IPS-15b (cell line): ENCODE measurements at regions not wholly inside any gene's neighbourhood (a gene's known extent, or its start where the extent isn't known, plus 50 kb on each side); places are given as distances from the start of the nearest gene placed in this dataset.

ENCODE experiments used
- H3K27me3 ChIP-seq: one replicate; pipeline ENCODE4 v1.6.1; 2013; ENCODE audit warnings: low read length; ENCODE audit not compliant: control insufficient read depth, insufficient read depth
- H3K36me3 ChIP-seq: one replicate; pipeline ENCODE4 v1.6.1; 2013; ENCODE audit warnings: low read length; ENCODE audit not compliant: control insufficient read depth, insufficient read depth
- H3K4me1 ChIP-seq: one replicate; pipeline ENCODE4 v1.6.1; 2013; ENCODE audit warnings: mild to moderate bottlenecking, low read length; ENCODE audit not compliant: control insufficient read depth, insufficient read depth
- H3K4me3 ChIP-seq: one replicate; pipeline ENCODE4 v1.5.1; 2013; ENCODE audit warnings: low read depth, low read length
- H3K9ac ChIP-seq: one replicate; pipeline ENCODE4 v1.6.1; 2013; ENCODE audit warnings: low read depth, mild to moderate bottlenecking, low read length
- H3K9me3 ChIP-seq: one replicate; pipeline ENCODE4 v1.6.1; 2013; ENCODE audit warnings: mild to moderate bottlenecking, low read length; ENCODE audit not compliant: control insufficient read depth, insufficient read depth

GRCh38 chr3:124586126-124587052, 143.9 kb upstream of the UMPS start:
- H3K4me1 ChIP-seq, result peaks cover 22% of the 10 kb centered on the region
- no peaks in the 10 kb centered on the region for H3K9me3 ChIP-seq
- H3K9ac ChIP-seq, result no peak overlapping the region
- peak overlapping the region; percentile 65 for H3K4me3 ChIP-seq
- H3K36me3 ChIP-seq, result no peaks in the 10 kb centered on the region
- H3K27me3 ChIP-seq, result peaks cover 51% of the 10 kb centered on the region

GRCh38 chr3:124587053-124587408, 143.2 kb upstream of the UMPS start:
- Histone ChIP-seq H3K36me3 (no peaks in the 10 kb centered on the region), H3K27me3 (peaks cover 51% of the 10 kb centered on the region), H3K4me3 (peak overlapping the region; percentile 65), H3K9ac (no peak overlapping the region), H3K9me3 (no peaks in the 10 kb centered on the region), H3K4me1 (peaks cover 22% of the 10 kb centered on the region)

- Histone ChIP-seq H3K4me1 (peaks cover 22% of the 10 kb centered on the region), H3K9me3 (no peaks in the 10 kb centered on the region), H3K27me3 (peaks cover 49% of the 10 kb centered on the region), H3K4me3 (no peak overlapping the region), H3K36me3 (no peaks in the 10 kb centered on the region), H3K9ac (no peak overlapping the region)
These were observed 142.2 kb upstream of the UMPS start for GRCh38 chr3:124588036-124588435.

- Histone ChIP-seq H3K4me3 (no peak overlapping the region), H3K4me1 (peaks cover 22% of the 10 kb centered on the region), H3K9ac (no peak overlapping the region), H3K27me3 (peaks cover 41% of the 10 kb centered on the region), H3K9me3 (no peaks in the 10 kb centered on the region), H3K36me3 (no peaks in the 10 kb centered on the region)
These were observed 141.5 kb upstream of the UMPS start for GRCh38 chr3:124588794-124589193.

GRCh38 chr3:124591699-124592098, 138.6 kb upstream of the UMPS start:
- Histone ChIP-seq H3K9me3 (no peaks in the 10 kb centered on the region), H3K9ac (no peak overlapping the region), H3K4me1 (peaks cover 8% of the 10 kb centered on the region), H3K36me3 (no peaks in the 10 kb centered on the region), H3K27me3 (peaks cover 14% of the 10 kb centered on the region), H3K4me3 (no peak overlapping the region)

GRCh38 chr3:124592658-124593441, 137.4 kb upstream of the UMPS start:
- H3K9ac ChIP-seq, result no peak overlapping the region

GRCh38 chr3:124593442-124593829, 136.8 kb upstream of the UMPS start:
- Histone ChIP-seq H3K9me3 (no peaks in the 10 kb centered on the region), H3K36me3 (no peaks in the 10 kb centered on the region), H3K9ac (no peak overlapping the region)

More at GRCh38 chr3:124592658-124593441, 137.4 kb upstream of the UMPS start:
- Histone ChIP-seq H3K27me3 (peaks cover 6% of the 10 kb centered on the region), H3K4me1 (no peaks in the 10 kb centered on the region), H3K9me3 (no peaks in the 10 kb centered on the region), H3K36me3 (no peaks in the 10 kb centered on the region), H3K4me3 (no peak overlapping the region)

GRCh38 chr3:124594581-124594980, 135.7 kb upstream of the UMPS start:
- no peaks in the 10 kb centered on the region for H3K9me3 ChIP-seq
- H3K4me1 ChIP-seq, result no peaks in the 10 kb centered on the region
- H3K4me3 ChIP-seq, result no peak overlapping the region
- H3K36me3 ChIP-seq, result no peaks in the 10 kb centered on the region
- H3K9ac ChIP-seq, result no peak overlapping the region
- H3K27me3 ChIP-seq, result no peaks in the 10 kb centered on the region

More at GRCh38 chr3:124593442-124593829, 136.8 kb upstream of the UMPS start:
- Histone ChIP-seq H3K4me3 (no peak overlapping the region), H3K27me3 (peaks cover 2% of the 10 kb centered on the region), H3K4me1 (no peaks in the 10 kb centered on the region)

- no peaks in the 10 kb centered on the region for H3K9me3 ChIP-seq
- H3K4me3 ChIP-seq, result no peak overlapping the region
- H3K9ac ChIP-seq, result no peak overlapping the region
- no peaks in the 10 kb centered on the region for H3K4me1 ChIP-seq
- no peaks in the 10 kb centered on the region for H3K36me3 ChIP-seq
- no peaks in the 10 kb centered on the region for H3K27me3 ChIP-seq
These were observed 133.0 kb upstream of the UMPS start for GRCh38 chr3:124597273-124597672.

GRCh38 chr3:124597979-124598378, 132.3 kb upstream of the UMPS start:
- Histone ChIP-seq H3K9ac (no peak overlapping the region), H3K27me3 (no peaks in the 10 kb centered on the region), H3K4me3 (no peak overlapping the region), H3K4me1 (no peaks in the 10 kb centered on the region), H3K9me3 (no peaks in the 10 kb centered on the region), H3K36me3 (no peaks in the 10 kb centered on the region)

- H3K9me3 ChIP-seq, result no peaks in the 10 kb centered on the region
- no peak overlapping the region for H3K4me3 ChIP-seq
These were observed 131.0 kb upstream of the UMPS start for GRCh38 chr3:124599147-124599765.

More at GRCh38 chr3:124599147-124599765, 131.0 kb upstream of the UMPS start:
- Histone ChIP-seq H3K27me3 (no peaks in the 10 kb centered on the region), H3K36me3 (no peaks in the 10 kb centered on the region), H3K9ac (no peak overlapping the region), H3K4me1 (no peaks in the 10 kb centered on the region)
